Left lung (tissue), 4 donors: ENCODE measurements at regions not wholly inside any gene's neighbourhood (a gene's known extent, or its start where the extent isn't known, plus 50 kb on each side); places are given as distances from the start of the nearest gene placed in this dataset.

Experiments used
- ATAC-seq: fragments of 200-7000 bp; cut with Tn5 transposase; one replicate; pipeline ENCODE4 v1.9.1; 2020; ENCODE audit warnings: moderate library complexity
- DNase-seq, 4 donors: peaks; one replicate each; pipeline ENCODE4 v3.0.0-alpha.2; 2013 to 2020
- H3K27ac ChIP-seq, 2 donors: fragments of 200-600 bp; sonication (generic) in 1 of 2; one replicate each; pipeline versions ENCODE4 v1.5.0 to v1.8.0; 2020 to 2021
- H3K27me3 ChIP-seq, 2 donors: fragments of 200-600 bp; sonication (generic) in 1 of 2; one replicate each; pipeline versions ENCODE4 v1.5.0 to v1.8.0; 2020 to 2021
- H3K36me3 ChIP-seq, 2 donors: fragments of 200-600 bp; sonication (generic) in 1 of 2; one replicate each; pipeline versions ENCODE4 v1.5.0 to v1.8.0; 2020 to 2021
- H3K4me1 ChIP-seq, 2 donors: fragments of 200-600 bp; one replicate each; pipeline ENCODE4 v1.8.0; 2021
- H3K4me3 ChIP-seq, 2 donors: fragments of 200-600 bp; sonication (generic) in 1 of 2; one replicate each; pipeline versions ENCODE4 v1.5.0 to v1.8.0; 2020 to 2021; ENCODE audit warnings: mild to moderate bottlenecking in 1 of 2
- H3K9me3 ChIP-seq, 2 donors: fragments of 200-600 bp; sonication (generic) in 1 of 2; one replicate each; pipeline versions ENCODE4 v1.5.0 to v1.8.0; 2020 to 2021
- CTCF ChIP-seq, 2 donors: fragments of 200-600 bp; sonication (generic) in 1 of 2; IDR thresholded peaks; one replicate each; pipeline versions ENCODE4 v1.5.0 to v1.8.0; 2021; ENCODE audit warnings: antibody characterized with exemption in 2 of 2
- intact Hi-C, 2 donors: fragments of 100-400 bp; cut with DNase I; formaldehyde crosslinking; loops; one replicate each; pipeline versions ENCODE4 v1.11.2 to v1.14.2; 2022
- donor health status: DM: no; HTN: yes; CAD: no.
- donor health status: DM: no; HTN: no; CAD: no.

- no peak overlapping the region for H3K27ac ChIP-seq
- no peaks in the 10 kb centered on the region for H3K36me3 ChIP-seq
- H3K4me1 ChIP-seq: peaks cover 3 to 26% of the 10 kb centered on the region in 2 donors
- no peak for ATAC-seq
- intact Hi-C loops: no loop called here
- DNase-seq: no peak
- no peak overlapping the region for H3K4me3 ChIP-seq
- no peaks in the 10 kb centered on the region for H3K27me3 ChIP-seq
- TF ChIP-seq CTCF (IDR thresholded peaks at IDR 0.05): no peak
- H3K9me3 ChIP-seq: no peaks in the 10 kb centered on the region
These were observed 87.8 kb downstream of the HFE start for GRCh38 chr6:26175033-26175427.

GRCh38 chr6:26175428-26176181, 88.4 kb downstream of the HFE start:
- peak; percentile 42 to 57 for TF ChIP-seq CTCF (IDR thresholded peaks at IDR 0.05)
- H3K4me3 ChIP-seq: no peak overlapping the region
- H3K27me3 ChIP-seq: no peaks in the 10 kb centered on the region
- peaks cover 3 to 22% of the 10 kb centered on the region in 2 donors for H3K4me1 ChIP-seq
- intact Hi-C loops: no loop called here
- no peak overlapping the region for H3K27ac ChIP-seq
- ATAC-seq (no peak), DNase-seq (peak in 1 of 4 donors; percentile 35)
- no peaks in the 10 kb centered on the region for H3K36me3 ChIP-seq
- no peaks in the 10 kb centered on the region for H3K9me3 ChIP-seq

GRCh38 chr6:26179675-26180074, 92.4 kb downstream of the HFE start:
- H3K27ac ChIP-seq: no peak overlapping the region
- H3K27me3 ChIP-seq: peaks cover 0 to 5% of the 10 kb centered on the region in 2 donors
- ATAC-seq (no peak), DNase-seq (no peak)
- intact Hi-C loops: no loop called here
- no peak overlapping the region for H3K4me3 ChIP-seq
- TF ChIP-seq CTCF (IDR thresholded peaks at IDR 0.05): no peak
- H3K4me1 ChIP-seq: peaks cover 0 to 19% of the 10 kb centered on the region in 2 donors
- no peaks in the 10 kb centered on the region for H3K36me3 ChIP-seq
- H3K9me3 ChIP-seq: no peaks in the 10 kb centered on the region

GRCh38 chr6:26180346-26180745, 93.1 kb downstream of the HFE start:
- intact Hi-C loops: no loop called here
- no peak for TF ChIP-seq CTCF (IDR thresholded peaks at IDR 0.05)
- Histone ChIP-seq H3K4me3 (no peak overlapping the region), H3K9me3 (no peaks in the 10 kb centered on the region), H3K36me3 (no peaks in the 10 kb centered on the region), H3K4me1 (peaks cover 0 to 17% of the 10 kb centered on the region in 2 donors), H3K27ac (no peak overlapping the region), H3K27me3 (peaks cover 0 to 6% of the 10 kb centered on the region in 2 donors)
- DNase-seq: no peak
- no peak for ATAC-seq

GRCh38 chr6:26183237-26183580, 96.0 kb downstream of the HFE start:
- no peak for DNase-seq
- Histone ChIP-seq H3K9me3 (no peaks in the 10 kb centered on the region), H3K27me3 (peaks cover 0 to 23% of the 10 kb centered on the region in 2 donors), H3K4me1 (peaks cover 0 to 11% of the 10 kb centered on the region in 2 donors), H3K4me3 (peak overlapping the region; percentile 21 to 44), H3K36me3 (no peaks in the 10 kb centered on the region), H3K27ac (peak overlapping the region; percentile 75 to 78)
- TF ChIP-seq CTCF (IDR thresholded peaks at IDR 0.05): no peak
- intact Hi-C loops: no loop called here
- ATAC-seq: peak; percentile 45
